Type B pancreatic cell (in vitro differentiated cells): ENCODE measurements at regions not wholly inside any gene's neighbourhood (a gene's known extent, or its start where the extent isn't known, plus 50 kb on each side); places are given as distances from the start of the nearest gene placed in this dataset.

Source experiments
- DNase-seq: peaks from one replicate; pipeline ENCODE4 v3.0.0; 2021; ENCODE audit warnings: mixed read lengths; ENCODE audit not compliant: unreplicated experiment; ENCODE audit errors: extremely low spot score
- H3K27ac Mint-ChIP-seq: 2 replicates; pipeline ENCODE4 v1.8.0; 2021; ENCODE audit warnings: mild to moderate bottlenecking, mixed read lengths
- H3K27me3 Mint-ChIP-seq: 2 replicates; pipeline ENCODE4 v1.8.0; 2021; ENCODE audit warnings: mixed read lengths
- H3K36me3 Mint-ChIP-seq: 2 replicates; pipeline ENCODE4 v1.8.0; 2021; ENCODE audit warnings: mixed read lengths
- H3K4me1 Mint-ChIP-seq: one replicate; pipeline ENCODE4 v1.8.0; 2021; ENCODE audit warnings: mixed read lengths; ENCODE audit not compliant: unreplicated experiment
- H3K4me3 Mint-ChIP-seq: 2 replicates; pipeline ENCODE4 v1.8.0; 2021; ENCODE audit warnings: mild to moderate bottlenecking, mixed read lengths
- H3K9me3 Mint-ChIP-seq: 2 replicates; pipeline ENCODE4 v1.8.0; 2021; ENCODE audit warnings: mixed read lengths
- TF ChIP-seq, protein P1 (sequence below): fragments of 200-600 bp; sonication (generic); conservative IDR thresholded peaks from 2 replicates; pipeline ENCODE4 v1.5.0; 2021; ENCODE audit warnings: antibody characterized with exemption, mild to moderate bottlenecking

- no peak overlapping the region for H3K4me3 Mint-ChIP-seq
- H3K27ac Mint-ChIP-seq, result no peak overlapping the region
- H3K27me3 Mint-ChIP-seq, result peaks cover 7% of the 10 kb centered on the region
- no peak for DNase-seq
- no peaks in the 10 kb centered on the region for H3K36me3 Mint-ChIP-seq
- no peaks in the 10 kb centered on the region for H3K4me1 Mint-ChIP-seq
- TF ChIP-seq, protein P1, sequence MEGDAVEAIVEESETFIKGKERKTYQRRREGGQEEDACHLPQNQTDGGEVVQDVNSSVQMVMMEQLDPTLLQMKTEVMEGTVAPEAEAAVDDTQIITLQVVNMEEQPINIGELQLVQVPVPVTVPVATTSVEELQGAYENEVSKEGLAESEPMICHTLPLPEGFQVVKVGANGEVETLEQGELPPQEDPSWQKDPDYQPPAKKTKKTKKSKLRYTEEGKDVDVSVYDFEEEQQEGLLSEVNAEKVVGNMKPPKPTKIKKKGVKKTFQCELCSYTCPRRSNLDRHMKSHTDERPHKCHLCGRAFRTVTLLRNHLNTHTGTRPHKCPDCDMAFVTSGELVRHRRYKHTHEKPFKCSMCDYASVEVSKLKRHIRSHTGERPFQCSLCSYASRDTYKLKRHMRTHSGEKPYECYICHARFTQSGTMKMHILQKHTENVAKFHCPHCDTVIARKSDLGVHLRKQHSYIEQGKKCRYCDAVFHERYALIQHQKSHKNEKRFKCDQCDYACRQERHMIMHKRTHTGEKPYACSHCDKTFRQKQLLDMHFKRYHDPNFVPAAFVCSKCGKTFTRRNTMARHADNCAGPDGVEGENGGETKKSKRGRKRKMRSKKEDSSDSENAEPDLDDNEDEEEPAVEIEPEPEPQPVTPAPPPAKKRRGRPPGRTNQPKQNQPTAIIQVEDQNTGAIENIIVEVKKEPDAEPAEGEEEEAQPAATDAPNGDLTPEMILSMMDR, result no peak
- H3K9me3 Mint-ChIP-seq, result no peaks in the 10 kb centered on the region
Observed at GRCh38 chr17:55962951-55963401, 190.3 kb upstream of the ANKFN1 start.

GRCh38 chr17:55964191-55964590, 189.1 kb upstream of the ANKFN1 start:
- Mint-ChIP-seq H3K36me3 (no peaks in the 10 kb centered on the region), H3K27me3 (no peaks in the 10 kb centered on the region), H3K9me3 (no peaks in the 10 kb centered on the region), H3K4me3 (no peak overlapping the region), H3K27ac (no peak overlapping the region), H3K4me1 (no peaks in the 10 kb centered on the region)
- TF ChIP-seq, protein P1, result no peak
- no peak for DNase-seq

GRCh38 chr17:55965051-55965450, 188.2 kb upstream of the ANKFN1 start:
- Mint-ChIP-seq H3K9me3 (no peaks in the 10 kb centered on the region), H3K4me1 (no peaks in the 10 kb centered on the region), H3K4me3 (no peak overlapping the region), H3K36me3 (no peaks in the 10 kb centered on the region), H3K27ac (no peak overlapping the region), H3K27me3 (no peaks in the 10 kb centered on the region)
- no peak for DNase-seq
- TF ChIP-seq, protein P1, result no peak

DNA sequence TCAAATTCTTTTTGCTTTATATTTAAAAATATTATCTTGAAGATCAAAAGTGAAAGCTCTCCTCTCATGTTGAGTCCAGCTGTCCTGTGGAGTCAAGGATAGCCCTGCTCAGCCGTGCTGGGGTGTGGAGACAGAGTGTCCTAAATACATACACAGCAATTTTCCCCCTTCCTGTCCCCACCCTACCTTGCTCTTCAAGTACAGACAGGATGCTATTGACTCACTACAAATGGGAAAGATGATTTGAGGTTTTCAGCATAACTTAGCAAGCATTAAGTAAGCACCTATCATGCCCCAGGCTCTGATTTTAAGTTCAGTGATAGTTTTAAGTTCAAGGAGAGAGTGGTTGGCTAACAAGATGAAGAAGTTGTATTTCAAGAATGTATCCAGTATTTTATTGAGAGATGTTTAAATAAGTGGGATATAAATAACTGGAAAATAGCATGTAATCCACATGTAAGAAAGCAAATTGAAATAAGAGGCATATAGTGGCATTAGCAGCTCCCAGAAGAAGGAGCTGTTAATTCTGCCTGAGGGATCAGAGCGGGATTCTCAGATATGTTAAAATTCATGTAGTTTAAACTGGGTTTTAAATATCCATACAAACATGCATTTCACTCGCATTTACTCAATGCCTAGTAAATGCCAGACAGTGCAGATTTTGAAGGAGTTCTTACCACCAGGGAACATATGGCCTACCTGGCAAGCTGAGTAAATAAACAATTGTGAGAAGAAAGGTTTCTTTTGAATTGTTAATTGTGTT, 183.5 kb upstream of the ANKFN1 start:
- no peaks in the 10 kb centered on the region for H3K36me3 Mint-ChIP-seq
- H3K27ac Mint-ChIP-seq, result no peak overlapping the region
- H3K4me1 Mint-ChIP-seq, result no peaks in the 10 kb centered on the region
- H3K9me3 Mint-ChIP-seq, result no peaks in the 10 kb centered on the region
- no peaks in the 10 kb centered on the region for H3K27me3 Mint-ChIP-seq
- TF ChIP-seq, protein P1, result no peak
- H3K4me3 Mint-ChIP-seq, result no peak overlapping the region
- DNase-seq, result no peak

- peaks cover 5% of the 10 kb centered on the region for H3K9me3 Mint-ChIP-seq
- H3K27ac Mint-ChIP-seq, result no peak overlapping the region
- no peaks in the 10 kb centered on the region for H3K36me3 Mint-ChIP-seq
- H3K4me3 Mint-ChIP-seq, result no peak overlapping the region
- DNase-seq, result no peak
- H3K4me1 Mint-ChIP-seq, result no peaks in the 10 kb centered on the region
- peaks cover 5% of the 10 kb centered on the region for H3K27me3 Mint-ChIP-seq
- TF ChIP-seq, protein P1, result no peak
Observed at GRCh38 chr17:55978578-55978977, 174.7 kb upstream of the ANKFN1 start.
